Activated naive CD4-positive, alpha-beta T cell treated with anti-CD3 and anti-CD28 coated beads, Interleukin-2, amount 50 U/mL, for 72 hours (primary cell): ENCODE measurements at regions not wholly inside any gene's neighbourhood (a gene's known extent, or its start where the extent isn't known, plus 50 kb on each side); places are given as distances from the start of the nearest gene placed in this dataset.

Experiments used
- ATAC-seq, 2 donors: fragments of 150-1000 bp; cut with Tn5 transposase; 2 replicates each; pipeline ENCODE4 v1.10.0; 2021; ENCODE audit warnings: mild to moderate bottlenecking in 2 of 2, moderate library complexity in 2 of 2
- DNase-seq, 2 donors: peaks; one replicate each; pipeline ENCODE4 v3.0.0; 2021 to 2022; ENCODE audit warnings: low spot score in 2 of 2
- H3K27ac Mint-ChIP-seq, 2 donors: one replicate each; pipeline ENCODE4 v1.8.0; 2022; ENCODE audit warnings: mild to moderate bottlenecking in 2 of 2, mixed read lengths in 2 of 2
- H3K36me3 Mint-ChIP-seq, 2 donors: one replicate each; pipeline ENCODE4 v1.8.0; 2022; ENCODE audit warnings: mixed read lengths in 2 of 2
- H3K9me3 Mint-ChIP-seq, 2 donors: one replicate each; pipeline ENCODE4 v1.8.0; 2022; ENCODE audit warnings: mixed read lengths in 2 of 2

DNA sequence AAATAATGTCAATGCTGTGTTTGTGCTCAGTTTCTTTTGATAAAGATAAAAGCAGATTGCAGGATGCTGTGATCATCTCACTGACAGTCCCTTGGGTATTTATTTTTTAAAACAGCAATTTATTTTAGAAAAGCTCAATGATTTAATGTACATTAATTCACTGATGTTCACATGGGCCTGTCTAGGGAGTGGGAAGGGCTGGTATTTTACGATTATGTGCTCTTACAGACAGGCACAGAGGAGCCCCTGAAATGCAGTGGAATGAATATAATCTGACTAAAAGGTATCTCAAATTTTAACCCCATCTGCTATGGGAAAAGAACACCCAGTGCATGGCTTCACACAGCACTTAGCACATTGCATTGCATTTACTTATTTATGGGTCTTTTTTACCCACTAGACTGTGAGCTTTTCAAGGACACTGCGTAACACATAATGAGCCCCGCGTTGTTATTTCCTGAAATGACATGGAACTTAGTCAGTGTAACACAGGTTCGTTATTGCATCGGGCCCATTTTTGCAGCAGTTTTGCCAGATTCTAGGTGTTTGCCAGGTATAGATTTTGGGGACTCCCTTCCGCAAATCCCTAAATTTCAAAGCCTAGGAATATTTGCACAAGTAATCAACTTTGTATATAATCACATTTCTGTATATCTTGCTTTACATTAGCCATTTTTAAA is 425.3 kb upstream of the FBXO33 start:
- Mint-ChIP-seq H3K36me3 (no peaks in the 10 kb centered on the region), H3K9me3 (peaks cover 5 to 9% of the 10 kb centered on the region in 2 donors), H3K27ac (peak overlapping the region in 1 of 2 donors; percentile 44)
- DNase-seq (no peak), ATAC-seq (no peak)

DNA sequence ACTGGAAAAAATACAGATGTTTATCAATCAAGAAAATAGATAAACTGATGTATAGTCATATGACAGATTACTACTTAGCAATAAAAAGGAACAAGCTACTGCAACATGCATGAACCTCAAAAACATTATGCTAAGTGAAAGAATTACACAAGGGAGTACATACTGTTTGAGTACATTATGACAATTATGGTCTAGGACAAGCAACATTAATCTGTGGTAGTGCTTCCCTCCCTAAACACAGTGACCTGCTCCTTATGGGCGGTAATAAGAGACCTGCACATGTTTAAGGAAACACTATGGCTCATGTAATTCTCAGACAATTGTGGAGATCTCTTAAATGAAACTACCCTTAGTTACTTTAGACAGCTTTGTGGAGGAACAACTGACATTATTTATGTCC is 421.2 kb upstream of the FBXO33 start:
- ATAC-seq (no peak), DNase-seq (no peak)
- Mint-ChIP-seq H3K27ac (no peak overlapping the region), H3K36me3 (no peaks in the 10 kb centered on the region), H3K9me3 (peaks cover 0 to 5% of the 10 kb centered on the region in 2 donors)

DNA sequence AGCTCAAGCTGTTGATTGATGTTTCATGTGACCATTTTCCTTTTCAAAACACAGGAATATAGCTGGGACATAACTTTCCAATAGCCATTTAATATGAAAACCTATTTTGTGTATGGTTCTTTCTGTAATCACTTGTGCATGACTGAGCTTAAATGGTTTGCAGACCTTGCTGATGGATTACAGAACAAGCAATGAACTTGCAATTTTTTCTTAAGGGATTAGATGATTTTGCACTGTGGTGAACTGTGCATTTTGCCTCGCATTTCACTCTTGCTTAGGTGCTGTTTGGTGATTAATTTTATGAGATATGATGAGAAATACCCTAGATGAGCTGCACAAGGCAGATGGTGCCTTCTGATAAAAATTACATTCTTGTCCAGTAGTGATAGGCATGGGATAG is 419.0 kb upstream of the FBXO33 start:
- ATAC-seq (no peak), DNase-seq (no peak)
- peaks cover 0 to 5% of the 10 kb centered on the region in 2 donors for H3K9me3 Mint-ChIP-seq
- no peaks in the 10 kb centered on the region for H3K36me3 Mint-ChIP-seq
- no peak overlapping the region for H3K27ac Mint-ChIP-seq

DNA sequence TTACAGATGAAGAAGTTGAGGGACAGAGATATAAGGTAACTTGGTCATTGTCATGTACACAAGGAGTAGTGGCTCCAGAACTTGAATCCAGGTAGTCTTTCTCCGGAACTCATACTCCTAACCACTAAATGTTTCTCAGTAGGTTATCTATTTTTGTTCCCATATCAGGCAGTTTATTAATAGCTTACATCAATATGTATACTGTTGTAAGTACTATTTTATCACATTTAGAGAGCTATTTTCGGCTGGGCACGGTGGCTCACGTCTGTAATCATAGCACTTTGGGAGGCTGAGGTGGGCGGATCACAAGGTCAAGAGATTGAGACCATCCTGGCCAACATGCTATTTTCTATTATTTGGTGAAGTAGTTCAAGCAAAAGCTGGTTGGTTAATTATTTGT is 415.6 kb upstream of the FBXO33 start:
- DNase-seq (no peak), ATAC-seq (no peak)
- peaks cover 0 to 4% of the 10 kb centered on the region in 2 donors for H3K36me3 Mint-ChIP-seq
- peaks cover 0 to 5% of the 10 kb centered on the region in 2 donors for H3K9me3 Mint-ChIP-seq
- H3K27ac Mint-ChIP-seq: no peak overlapping the region

DNA sequence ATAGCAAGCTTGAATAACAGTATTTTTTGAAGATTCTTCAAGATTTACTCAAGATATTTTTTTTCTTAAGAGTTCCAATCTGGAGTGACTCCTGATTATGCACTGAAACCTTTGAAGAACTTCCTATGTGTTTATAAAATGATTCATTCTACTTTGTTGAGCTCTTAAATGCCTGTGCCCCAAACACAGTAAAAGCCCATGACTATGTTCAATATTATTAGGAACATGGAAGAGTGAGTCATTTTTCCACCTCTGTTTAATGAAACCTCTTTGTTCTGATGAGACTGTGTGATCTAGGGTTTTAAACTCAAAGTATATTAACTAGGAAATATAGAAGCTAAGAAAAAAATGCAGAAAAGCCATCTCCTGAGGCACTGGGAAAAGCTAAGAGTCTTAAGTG is 415.0 kb upstream of the FBXO33 start:
- peaks cover 0 to 4% of the 10 kb centered on the region in 2 donors for H3K36me3 Mint-ChIP-seq
- H3K27ac Mint-ChIP-seq: no peak overlapping the region
- peaks cover 0 to 5% of the 10 kb centered on the region in 2 donors for H3K9me3 Mint-ChIP-seq
- no peak for ATAC-seq
- DNase-seq: no peak

DNA sequence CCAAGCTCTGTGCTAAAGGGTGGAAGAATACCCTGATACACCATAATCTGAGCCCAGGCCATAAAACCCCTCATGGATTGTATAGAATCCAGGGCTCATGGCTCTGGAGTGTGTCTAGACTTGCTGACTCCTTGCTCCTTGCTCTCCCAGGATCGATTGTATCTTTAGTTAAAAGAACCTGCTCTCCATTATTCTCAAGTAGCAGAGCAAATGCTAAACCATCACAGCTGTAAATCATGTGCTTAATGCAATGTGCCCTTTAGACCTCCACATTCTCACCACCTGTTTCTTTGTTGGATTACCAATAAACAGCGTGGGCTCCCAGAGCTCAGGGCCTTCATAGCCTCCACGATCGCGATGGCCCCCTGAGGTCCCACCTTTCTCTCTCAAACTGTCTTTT is 411.6 kb upstream of the FBXO33 start:
- no peak for ATAC-seq
- peaks cover 0 to 4% of the 10 kb centered on the region in 2 donors for H3K36me3 Mint-ChIP-seq
- H3K9me3 Mint-ChIP-seq: peaks cover 5 to 16% of the 10 kb centered on the region in 2 donors
- no peak overlapping the region for H3K27ac Mint-ChIP-seq
- DNase-seq: no peak

DNA sequence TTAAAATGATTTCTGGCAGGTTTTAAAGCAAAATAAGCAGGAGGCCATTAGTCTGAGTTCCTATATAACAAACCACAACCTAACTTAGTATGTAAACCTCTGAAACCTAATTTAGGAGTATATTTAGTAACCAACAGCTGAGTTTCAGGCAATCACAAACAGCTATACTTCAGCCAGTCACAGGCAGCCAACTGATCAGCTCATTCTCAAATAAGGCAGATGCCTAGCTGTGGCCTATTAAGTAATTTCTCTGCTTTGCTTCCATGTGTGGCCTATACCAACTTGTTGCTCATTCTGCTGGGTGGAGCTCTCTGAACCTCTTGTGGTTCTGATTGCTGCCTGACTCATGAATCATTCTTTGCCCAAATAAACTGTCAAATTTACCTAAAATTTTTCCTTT is 408.9 kb upstream of the FBXO33 start:
- H3K36me3 Mint-ChIP-seq: peaks cover 0 to 4% of the 10 kb centered on the region in 2 donors
- DNase-seq (no peak), ATAC-seq (peak in 1 of 2 donors; percentile 18)

DNA sequence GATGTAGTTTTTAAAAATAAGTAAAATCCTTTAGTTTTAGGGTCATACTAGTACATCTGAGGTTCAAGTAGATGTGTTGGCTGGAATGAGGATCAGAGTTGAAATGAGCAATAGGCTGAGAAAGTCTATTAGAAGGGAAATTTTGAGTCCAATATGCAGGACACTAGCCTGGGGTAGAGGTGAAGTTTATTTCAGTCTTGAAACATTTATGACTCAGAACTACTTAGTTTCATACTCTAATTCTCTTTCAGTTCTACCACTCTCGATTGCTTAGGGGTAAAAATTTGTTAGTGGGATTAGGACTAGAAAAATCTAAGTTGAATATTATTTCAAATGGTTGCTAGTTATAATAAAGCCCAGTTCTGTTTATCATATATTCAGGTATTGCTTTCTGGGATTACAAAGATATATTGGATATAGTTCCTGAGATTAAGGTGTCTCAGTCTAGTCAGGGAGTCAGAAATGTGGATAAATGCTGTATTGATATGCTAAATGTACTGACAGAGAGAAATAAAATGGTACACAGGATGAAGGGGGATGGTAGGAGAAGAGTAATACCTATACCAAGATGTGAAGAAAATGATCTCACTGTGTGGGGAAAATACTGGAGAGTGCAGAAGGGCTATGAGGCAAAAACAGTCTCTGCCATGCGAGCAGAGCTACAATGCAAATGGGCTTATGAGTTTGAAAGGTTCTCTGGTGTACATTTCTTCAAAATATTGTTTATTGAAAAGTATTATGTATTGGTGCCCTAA is 395.8 kb upstream of the FBXO33 start:
- peak; percentile 50 to 63 for ATAC-seq
- H3K36me3 Mint-ChIP-seq: peaks cover 0 to 15% of the 10 kb centered on the region in 2 donors
- H3K27ac Mint-ChIP-seq: no peak overlapping the region
- DNase-seq: no peak
- peaks cover 3 to 18% of the 10 kb centered on the region in 2 donors for H3K9me3 Mint-ChIP-seq

More for the DNA sequence above, 408.9 kb upstream of the FBXO33 start:
- Mint-ChIP-seq H3K9me3 (peaks cover 5 to 17% of the 10 kb centered on the region in 2 donors), H3K27ac (no peak overlapping the region)

DNA sequence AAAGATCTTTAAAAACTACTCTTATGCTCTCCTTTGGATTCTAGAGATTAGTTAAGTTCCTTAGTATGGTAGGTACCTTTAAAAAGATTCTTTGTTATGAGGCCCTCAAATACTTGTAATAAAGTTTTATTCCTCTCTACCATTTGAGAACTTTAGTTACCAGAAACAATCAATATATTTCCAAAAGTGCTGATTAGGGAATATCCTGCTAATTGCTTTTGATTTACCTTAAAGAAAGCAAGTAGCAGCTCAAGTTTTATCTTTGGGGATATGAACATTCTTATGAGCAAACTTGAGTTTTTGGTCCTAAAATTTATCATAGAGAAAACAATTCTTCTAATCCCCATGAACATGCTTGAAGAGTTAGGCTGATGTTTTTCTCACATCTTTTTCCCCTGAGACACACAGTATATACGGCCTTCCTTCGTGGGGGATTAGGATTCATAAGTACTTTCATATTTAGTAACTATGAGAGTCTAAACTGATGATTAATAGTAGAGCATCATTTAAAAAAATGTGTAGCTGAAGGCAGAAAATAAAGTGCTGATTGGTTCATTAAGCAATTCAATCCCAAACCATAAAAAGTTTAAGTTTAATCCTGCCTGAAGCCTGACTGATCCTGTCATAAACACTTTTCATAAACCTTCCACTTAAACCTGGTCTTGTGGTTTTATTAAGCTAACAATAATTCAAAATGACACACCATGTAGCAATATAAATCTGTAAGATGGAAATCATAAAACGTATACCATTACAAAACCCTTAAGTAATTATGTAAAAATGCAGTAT is 380.5 kb upstream of the FBXO33 start:
- Mint-ChIP-seq H3K9me3 (peaks cover 0 to under 1% of the 10 kb centered on the region in 2 donors), H3K27ac (no peak overlapping the region), H3K36me3 (no peaks in the 10 kb centered on the region)
- DNase-seq (no peak), ATAC-seq (peak in 1 of 2 donors; percentile 57)

DNA sequence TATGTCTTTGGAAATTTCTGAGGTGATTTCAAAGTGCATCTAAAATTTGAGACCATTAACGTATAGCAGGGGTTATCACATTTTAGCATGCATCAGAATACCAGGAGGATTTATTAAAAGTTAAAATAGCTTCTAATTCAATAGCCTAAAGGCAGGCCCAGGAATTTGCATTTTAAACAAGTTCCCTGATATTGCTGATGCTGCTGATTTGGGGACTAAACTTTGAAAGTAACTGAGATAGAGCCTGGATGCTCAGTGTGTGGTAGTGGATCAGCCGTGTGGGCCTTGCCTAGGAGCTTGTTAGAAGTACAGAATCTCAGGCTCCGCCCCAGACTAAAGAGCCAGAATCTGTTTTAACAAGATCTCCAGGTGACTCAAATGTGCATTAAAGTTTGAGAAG is 375.0 kb upstream of the FBXO33 start:
- DNase-seq (no peak), ATAC-seq (no peak)
- H3K9me3 Mint-ChIP-seq: peaks cover 0 to 5% of the 10 kb centered on the region in 2 donors
- no peak overlapping the region for H3K27ac Mint-ChIP-seq
- no peaks in the 10 kb centered on the region for H3K36me3 Mint-ChIP-seq

DNA sequence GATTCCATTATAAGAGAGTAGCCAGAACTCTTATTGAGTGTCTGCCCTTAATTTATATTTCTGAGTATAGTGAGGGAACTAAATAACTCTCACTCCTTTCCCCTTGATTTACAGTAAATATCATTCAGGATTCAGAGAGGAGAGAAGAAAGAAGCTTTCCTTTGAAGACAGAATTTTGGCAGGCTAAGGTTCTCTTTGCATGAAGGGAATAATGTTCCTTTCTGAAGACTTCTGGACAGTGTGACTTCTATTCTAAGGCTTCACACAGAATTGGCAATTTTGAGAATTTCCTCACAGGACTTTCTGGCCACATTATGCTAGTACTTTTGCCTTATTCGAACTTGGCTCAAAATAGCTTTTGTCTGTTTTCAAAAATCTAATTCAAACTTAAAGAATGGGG is 352.2 kb upstream of the FBXO33 start:
- no peak for DNase-seq
- Mint-ChIP-seq H3K27ac (no peak overlapping the region), H3K9me3 (peaks cover 0 to 5% of the 10 kb centered on the region in 2 donors), H3K36me3 (no peaks in the 10 kb centered on the region)
- no peak for ATAC-seq

DNA sequence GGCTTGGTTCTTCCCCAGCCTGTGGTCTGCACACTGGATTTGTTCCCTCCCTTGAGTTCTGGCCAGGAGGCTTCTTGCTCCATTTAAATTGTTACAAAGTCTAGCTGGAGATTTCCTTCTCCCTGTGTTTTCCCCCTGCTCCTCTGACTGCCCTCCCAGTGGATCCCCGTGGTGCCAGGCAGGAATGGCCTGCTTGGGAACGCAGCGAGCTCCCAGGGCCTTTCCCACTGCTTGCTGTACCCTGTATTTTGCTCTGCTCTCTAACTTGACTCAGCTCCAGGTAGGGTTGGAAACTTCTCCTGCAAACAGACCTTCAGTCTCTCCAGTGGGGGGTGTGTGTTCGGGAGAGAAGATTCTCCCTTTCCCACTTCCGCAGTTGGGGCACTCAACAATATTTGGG is 349.2 kb upstream of the FBXO33 start:
- no peak for DNase-seq
- peaks cover 0 to 9% of the 10 kb centered on the region in 2 donors for H3K36me3 Mint-ChIP-seq
- H3K27ac Mint-ChIP-seq: peak overlapping the region in 1 of 2 donors; percentile 90
- peaks cover 9 to 20% of the 10 kb centered on the region in 2 donors for H3K9me3 Mint-ChIP-seq
- no peak for ATAC-seq

DNA sequence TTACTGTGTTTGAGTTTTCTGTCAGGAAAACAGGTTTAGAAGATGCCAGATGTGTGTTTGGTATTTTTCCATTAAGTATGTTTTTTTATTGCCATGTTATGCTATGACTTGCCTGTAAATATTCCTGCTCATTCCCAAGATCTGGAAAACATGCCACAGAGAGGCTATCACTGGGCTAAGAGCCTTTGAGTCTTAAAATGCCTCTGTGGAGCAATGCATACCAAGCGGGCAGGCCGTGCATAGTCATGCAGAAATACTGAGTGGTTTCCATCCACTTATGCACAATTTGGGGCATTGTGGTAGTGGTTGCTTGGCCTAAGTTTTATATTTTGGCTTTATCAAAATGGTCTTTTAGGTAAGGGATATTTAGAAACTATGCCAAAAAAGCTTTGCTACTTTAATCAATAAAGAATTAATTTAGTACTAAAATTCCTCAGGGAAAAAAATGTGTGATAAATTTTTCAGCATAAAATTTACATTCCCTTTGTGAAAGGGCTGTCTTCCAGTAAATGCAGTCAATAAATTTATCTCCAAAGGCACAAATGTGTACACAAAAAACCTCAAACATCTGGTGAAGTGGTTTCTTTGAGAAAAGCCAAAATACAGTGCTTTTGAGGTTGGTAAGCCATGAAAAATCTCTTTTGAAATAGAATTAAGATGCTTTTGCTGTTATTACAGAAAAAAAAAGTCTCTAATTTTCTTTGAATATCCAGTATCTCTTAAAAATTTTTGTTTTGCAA is 341.3 kb upstream of the FBXO33 start:
- Mint-ChIP-seq H3K27ac (no peak overlapping the region), H3K9me3 (peaks cover 8 to 15% of the 10 kb centered on the region in 2 donors), H3K36me3 (peaks cover 0 to 8% of the 10 kb centered on the region in 2 donors)
- DNase-seq (no peak), ATAC-seq (no peak)

DNA sequence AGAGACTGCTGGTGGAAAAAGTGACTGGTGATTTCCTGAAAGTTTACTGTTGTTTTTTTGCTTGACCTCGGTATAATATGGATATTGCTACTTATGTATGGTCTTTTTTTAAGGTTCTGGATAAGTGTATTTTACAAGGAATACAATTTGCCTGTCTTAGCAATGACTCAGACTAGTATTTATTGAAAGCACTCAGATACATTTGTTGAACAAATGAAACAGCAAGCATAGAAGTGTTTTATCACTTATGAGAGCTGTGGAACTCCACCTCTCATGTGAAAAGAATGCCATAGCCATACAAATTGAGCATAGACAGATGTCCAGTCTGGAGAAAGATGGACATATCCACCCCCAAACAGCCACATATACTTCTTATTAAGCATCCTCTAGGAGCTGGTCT is 340.4 kb upstream of the FBXO33 start:
- no peak for ATAC-seq
- DNase-seq: no peak
- Mint-ChIP-seq H3K27ac (no peak overlapping the region), H3K9me3 (peaks cover 0 to 5% of the 10 kb centered on the region in 2 donors), H3K36me3 (no peaks in the 10 kb centered on the region)

DNA sequence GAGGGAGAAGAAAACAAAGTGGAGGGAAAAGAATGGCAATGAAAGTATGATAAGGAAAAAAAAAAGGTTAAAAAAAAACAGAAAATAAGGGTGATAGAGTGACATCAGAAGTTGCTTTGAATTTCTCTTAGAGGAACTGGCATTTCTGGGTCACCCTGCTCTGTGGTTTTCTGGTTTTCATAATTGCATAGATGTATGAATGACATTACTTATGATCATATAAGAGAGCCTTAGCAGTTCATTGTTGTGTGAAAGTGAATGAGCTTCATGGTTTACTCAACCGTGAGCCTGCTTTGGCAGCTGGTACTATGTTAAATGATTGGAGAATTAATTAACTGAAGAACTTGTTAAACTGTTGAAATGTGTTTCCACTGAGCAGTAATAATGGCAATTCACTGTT is 336.4 kb upstream of the FBXO33 start:
- DNase-seq (no peak), ATAC-seq (peak; percentile 33 to 37)
- Mint-ChIP-seq H3K27ac (no peak overlapping the region), H3K36me3 (peaks cover 0 to 1% of the 10 kb centered on the region in 2 donors), H3K9me3 (no peaks in the 10 kb centered on the region)

DNA sequence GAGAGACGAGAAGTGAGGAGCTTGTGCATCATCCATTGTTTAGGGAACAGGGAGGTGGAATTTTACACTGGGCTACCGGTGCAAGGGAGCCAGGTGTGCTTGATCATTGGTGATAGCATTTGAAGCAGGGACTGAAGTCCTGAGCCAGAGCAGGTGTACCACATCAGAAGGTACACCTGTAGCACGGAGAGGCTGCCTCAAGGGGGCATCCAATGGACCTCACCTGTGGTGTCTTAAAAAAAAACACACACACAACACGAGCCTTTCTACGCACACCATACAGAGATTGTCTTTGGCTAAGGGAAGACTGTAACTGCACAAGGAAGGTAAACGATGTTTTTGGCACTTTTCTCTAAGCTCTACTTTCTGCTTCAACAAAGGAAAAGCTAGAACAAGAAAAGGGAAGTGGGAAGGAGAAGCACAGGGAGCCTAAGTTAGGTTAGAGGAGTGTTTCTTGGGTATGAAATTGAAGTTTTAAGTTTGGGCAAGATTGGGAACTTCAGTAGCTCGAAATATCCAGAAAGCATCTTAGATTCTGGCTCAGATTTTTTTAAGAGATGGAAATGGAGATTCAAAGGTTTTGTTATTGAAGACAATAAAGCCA is 334.3 kb upstream of the FBXO33 start:
- ATAC-seq (no peak), DNase-seq (no peak)
- H3K27ac Mint-ChIP-seq: no peak overlapping the region
- H3K9me3 Mint-ChIP-seq: no peaks in the 10 kb centered on the region
- H3K36me3 Mint-ChIP-seq: peaks cover 0 to 5% of the 10 kb centered on the region in 2 donors
